Smooth muscle cell (in vitro differentiated cells): ENCODE measurements at regions not wholly inside any gene's neighbourhood (a gene's known extent, or its start where the extent isn't known, plus 50 kb on each side); places are given as distances from the start of the nearest gene placed in this dataset.

Experiments used
- DNase-seq: peaks from one replicate; lab custom pipeline; 2025; ENCODE audit not compliant: unreplicated experiment; lab: John Stamatoyannopoulos, UW
- H2AFZ ChIP-seq: fragments of 200-600 bp; sonication (generic); 2 replicates; pipeline ENCODE4 v1.6.0; 2016; ENCODE audit warnings: antibody characterized with exemption, low read depth, mild to moderate bottlenecking
- H3F3A ChIP-seq: fragments of 200-600 bp; sonication (generic); 2 replicates; pipeline ENCODE4 v1.6.0; 2017; ENCODE audit warnings: antibody characterized with exemption, low read depth
- H3K27ac ChIP-seq: fragments of 200-600 bp; sonication (generic); 2 replicates; pipeline ENCODE4 v1.5.1; 2016; ENCODE audit warnings: low read depth, mild to moderate bottlenecking
- H3K27me3 ChIP-seq: fragments of 200-600 bp; sonication (generic); 2 replicates; pipeline ENCODE4 v1.6.1; 2016; ENCODE audit warnings: low read depth, mild to moderate bottlenecking
- H3K36me3 ChIP-seq: fragments of 200-600 bp; sonication (generic); 2 replicates; pipeline ENCODE4 v1.5.1; 2016; ENCODE audit warnings: low read depth
- H3K4me1 ChIP-seq: fragments of 200-600 bp; sonication (generic); 2 replicates; pipeline ENCODE4 v1.5.1; 2016; ENCODE audit warnings: low read depth
- H3K4me2 ChIP-seq: fragments of 200-600 bp; sonication (generic); 2 replicates; pipeline ENCODE4 v1.6.0; 2016; ENCODE audit warnings: mild to moderate bottlenecking
- H3K4me3 ChIP-seq: fragments of 200-600 bp; sonication (generic); 2 replicates; pipeline ENCODE4 v1.5.1; 2016; ENCODE audit warnings: mild to moderate bottlenecking
- H3K79me2 ChIP-seq: fragments of 200-600 bp; sonication (generic); 2 replicates; pipeline ENCODE4 v1.6.0; 2016; ENCODE audit warnings: low read depth, mild to moderate bottlenecking
- H3K9ac ChIP-seq: fragments of 200-600 bp; sonication (generic); 2 replicates; pipeline ENCODE4 v1.6.0; 2016; ENCODE audit warnings: low read depth
- H3K9me3 ChIP-seq: fragments of 200-600 bp; sonication (generic); replicated peaks from 2 replicates; pipeline ENCODE4 v1.5.1; 2016; ENCODE audit warnings: low read depth
- H4K20me1 ChIP-seq: fragments of 200-600 bp; sonication (generic); 2 replicates; pipeline ENCODE4 v1.6.0; 2016; ENCODE audit warnings: low read depth
- WGBS: methylation state at CpG from one replicate; pipeline ENCODE4 v1.1.7; 2016; ENCODE audit warnings: low lambda C conversion rate; 5-methylcytosine and 5-hydroxymethylcytosine counted together
- TF ChIP-seq, protein P1 (sequence below): fragments of 200-600 bp; sonication (generic); IDR thresholded peaks from 2 replicates; pipeline ENCODE4 v1.5.1; 2017; ENCODE audit warnings: borderline replicate concordance, mild to moderate bottlenecking, antibody characterized with exemption; ENCODE audit not compliant: insufficient read depth, poor library complexity, severe bottlenecking

DNA sequence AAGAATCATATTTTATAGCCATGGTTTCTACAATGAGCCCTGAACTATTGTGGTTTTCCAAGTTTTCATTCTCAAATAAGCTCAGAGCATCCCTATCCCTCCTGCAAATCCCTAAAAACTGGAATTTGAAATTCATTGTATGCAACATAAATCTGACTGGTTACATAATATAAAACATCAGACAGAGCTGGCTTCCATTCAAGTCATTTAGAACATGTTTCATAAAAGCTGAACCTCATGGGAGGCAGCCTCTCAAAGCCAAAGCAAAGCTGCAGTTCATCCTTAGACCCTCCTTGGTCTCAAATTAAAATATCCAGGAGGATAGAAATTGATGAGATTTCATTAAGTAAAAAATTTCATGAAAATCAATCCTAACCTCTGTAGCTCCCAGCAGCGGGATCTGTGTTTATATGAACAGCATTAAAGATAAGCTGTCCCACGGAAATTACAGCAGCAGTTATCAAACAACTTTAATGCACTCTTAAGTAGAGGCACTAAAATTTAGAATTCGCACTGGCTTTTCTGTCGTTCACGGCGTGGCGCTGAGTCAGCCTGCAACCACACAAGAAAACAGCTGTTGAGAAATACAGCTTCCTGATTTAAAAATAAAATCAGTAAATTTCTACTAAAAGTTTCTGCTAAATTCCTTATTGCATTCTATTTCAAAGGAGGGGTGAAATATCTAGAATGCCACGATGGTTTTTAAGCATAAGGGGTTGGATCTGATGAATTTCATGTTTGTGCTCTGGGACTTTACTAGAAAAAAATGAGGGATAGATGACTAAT is 99.9 kb upstream of the TIAM1 start:
- no peaks in the 10 kb centered on the region for H3K4me1 ChIP-seq
- no peak overlapping the region for H3K4me3 ChIP-seq
- TF ChIP-seq, protein P1, sequence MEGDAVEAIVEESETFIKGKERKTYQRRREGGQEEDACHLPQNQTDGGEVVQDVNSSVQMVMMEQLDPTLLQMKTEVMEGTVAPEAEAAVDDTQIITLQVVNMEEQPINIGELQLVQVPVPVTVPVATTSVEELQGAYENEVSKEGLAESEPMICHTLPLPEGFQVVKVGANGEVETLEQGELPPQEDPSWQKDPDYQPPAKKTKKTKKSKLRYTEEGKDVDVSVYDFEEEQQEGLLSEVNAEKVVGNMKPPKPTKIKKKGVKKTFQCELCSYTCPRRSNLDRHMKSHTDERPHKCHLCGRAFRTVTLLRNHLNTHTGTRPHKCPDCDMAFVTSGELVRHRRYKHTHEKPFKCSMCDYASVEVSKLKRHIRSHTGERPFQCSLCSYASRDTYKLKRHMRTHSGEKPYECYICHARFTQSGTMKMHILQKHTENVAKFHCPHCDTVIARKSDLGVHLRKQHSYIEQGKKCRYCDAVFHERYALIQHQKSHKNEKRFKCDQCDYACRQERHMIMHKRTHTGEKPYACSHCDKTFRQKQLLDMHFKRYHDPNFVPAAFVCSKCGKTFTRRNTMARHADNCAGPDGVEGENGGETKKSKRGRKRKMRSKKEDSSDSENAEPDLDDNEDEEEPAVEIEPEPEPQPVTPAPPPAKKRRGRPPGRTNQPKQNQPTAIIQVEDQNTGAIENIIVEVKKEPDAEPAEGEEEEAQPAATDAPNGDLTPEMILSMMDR, result no peak
- no peaks in the 10 kb centered on the region for H3K9me3 ChIP-seq
- WGBS, result 21% methylated on average over 8 of the region's 8 CpGs
- H3F3A ChIP-seq, result no peaks in the 10 kb centered on the region
- no peak overlapping the region for H2AFZ ChIP-seq
- peak overlapping the region; percentile 40 for H3K27ac ChIP-seq
- H3K27me3 ChIP-seq, result no peaks in the 10 kb centered on the region
- H4K20me1 ChIP-seq, result no peaks in the 10 kb centered on the region
- H3K4me2 ChIP-seq, result peak overlapping the region; percentile 50
- H3K36me3 ChIP-seq, result peaks cover 6% of the 10 kb centered on the region
- no peak for DNase-seq
- no peaks in the 10 kb centered on the region for H3K79me2 ChIP-seq
- no peak overlapping the region for H3K9ac ChIP-seq

DNA sequence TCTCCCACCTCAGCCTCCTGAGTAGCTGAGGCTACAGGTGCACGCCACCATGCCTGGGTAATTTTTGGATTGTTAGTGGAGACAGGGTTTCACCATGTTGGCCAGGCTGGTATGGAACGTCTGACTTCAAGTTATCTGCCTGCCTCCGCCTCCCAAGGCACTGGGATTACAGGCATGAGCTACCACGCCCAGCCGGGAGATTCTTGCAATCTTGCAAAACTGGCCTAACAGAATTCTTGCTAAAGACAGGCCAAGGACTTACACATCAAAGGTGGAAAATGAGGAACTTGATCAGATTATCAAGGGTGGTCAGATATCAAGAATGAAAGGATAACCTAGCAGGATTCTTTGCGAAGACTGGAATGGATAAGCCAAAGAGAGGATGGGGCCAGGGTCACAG is 98.3 kb upstream of the TIAM1 start:
- no peak overlapping the region for H3K9ac ChIP-seq
- 65% methylated on average over 6 of the region's 6 CpGs for WGBS
- H2AFZ ChIP-seq, result no peak overlapping the region
- H3K4me1 ChIP-seq, result no peaks in the 10 kb centered on the region
- no peak overlapping the region for H3K4me2 ChIP-seq
- H3F3A ChIP-seq, result no peaks in the 10 kb centered on the region
- no peaks in the 10 kb centered on the region for H3K79me2 ChIP-seq
- no peaks in the 10 kb centered on the region for H3K9me3 ChIP-seq
- H4K20me1 ChIP-seq, result no peaks in the 10 kb centered on the region
- no peak for DNase-seq
- no peak overlapping the region for H3K27ac ChIP-seq
- peaks cover 6% of the 10 kb centered on the region for H3K36me3 ChIP-seq
- TF ChIP-seq, protein P1, result no peak
- H3K4me3 ChIP-seq, result no peak overlapping the region
- no peaks in the 10 kb centered on the region for H3K27me3 ChIP-seq

DNA sequence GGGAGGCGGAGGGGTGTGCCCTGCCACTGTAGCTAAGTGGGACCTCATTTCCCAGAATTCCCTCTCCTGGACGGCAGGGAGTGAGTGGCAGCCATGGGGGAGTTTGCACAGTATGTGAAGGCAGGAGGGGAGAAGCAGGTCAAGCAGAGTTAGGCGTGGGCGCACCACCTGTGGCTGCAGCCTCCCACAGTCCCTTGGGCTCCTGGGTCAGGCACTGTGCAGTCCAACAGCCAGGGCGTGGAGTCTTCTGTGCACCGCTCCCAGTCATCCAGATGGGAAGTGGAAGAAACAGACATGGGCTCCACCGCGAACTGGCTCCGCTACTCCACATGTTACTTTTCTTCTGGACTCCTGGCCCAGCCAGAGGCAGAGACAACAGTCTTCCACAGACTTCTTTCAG is 85.4 kb upstream of the TIAM1 start:
- Histone ChIP-seq H3K9ac (no peak overlapping the region), H3K36me3 (no peaks in the 10 kb centered on the region), H3K27me3 (no peaks in the 10 kb centered on the region), H3K9me3 (no peaks in the 10 kb centered on the region), H2AFZ (no peak overlapping the region), H3K27ac (no peak overlapping the region), H3K4me3 (no peak overlapping the region), H3K4me1 (peaks cover 9% of the 10 kb centered on the region), H3K4me2 (no peak overlapping the region), H3F3A (peaks cover 6% of the 10 kb centered on the region), H3K79me2 (no peaks in the 10 kb centered on the region), H4K20me1 (no peaks in the 10 kb centered on the region)
- TF ChIP-seq, protein P1, result no peak
- DNase-seq, result no peak
- WGBS, result 93% methylated on average over 9 of the region's 9 CpGs
